H1 (cell line): ENCODE measurements at regions not wholly inside any gene's neighbourhood (a gene's known extent, or its start where the extent isn't known, plus 50 kb on each side); places are given as distances from the start of the nearest gene placed in this dataset.

Experiments used
- CTCF ChIA-PET: fragments of 300-600 bp; sonication (Branson Sonifier 250); formaldehyde crosslinking; loops from one replicate; lab custom pipeline; 2021; ENCODE audit not compliant: partially characterized antibody; lab: Charles Lee
- POLR2A ChIA-PET: fragments of 300-600 bp; sonication (Branson Sonifier 250); formaldehyde crosslinking; loops from one replicate; lab custom pipeline; 2021; ENCODE audit warnings: inconsistent platforms; ENCODE audit not compliant: partially characterized antibody; lab: Charles Lee
- DNase-seq, 2 experiments: peaks; one replicate each; pipeline versions ENCODE4 v3.0.0 to v3.0.0-alpha.2; 2010 to 2022; ENCODE audit warnings: low spot score in 2 of 2, low read depth in 1 of 2, mixed read lengths in 1 of 2
- FAIRE-seq: peaks from 2 replicates; lab custom pipeline; 2011; peaks lifted over from hg19 to GRCh38; lab: Jason Lieb, UNC
- H2AFZ ChIP-seq: 2 replicates; pipeline ENCODE4 v1.8.1; 2012; ENCODE audit warnings: low read length, inconsistent platforms
- H2AK5ac ChIP-seq: 2 replicates; pipeline ENCODE4 v1.6.1; 2013; ENCODE audit warnings: low read depth, low read length
- H2BK120ac ChIP-seq: replicated peaks from 2 replicates; pipeline ENCODE3; 2013; ENCODE audit warnings: low read depth, low read length, inconsistent platforms
- H2BK12ac ChIP-seq: 2 replicates; pipeline ENCODE4 v1.6.1; 2013; ENCODE audit warnings: low read depth, low read length
- H2BK15ac ChIP-seq: 2 replicates; pipeline ENCODE4 v1.6.1; 2013; ENCODE audit warnings: low read length
- H2BK20ac ChIP-seq: 2 replicates; pipeline ENCODE4 v1.6.1; 2013; ENCODE audit warnings: low read length
- H2BK5ac ChIP-seq: 2 replicates; pipeline ENCODE4 v1.6.1; 2013; ENCODE audit warnings: low read depth, low read length
- H3K14ac ChIP-seq: 2 replicates; pipeline ENCODE4 v1.6.1; 2013; ENCODE audit warnings: inconsistent platforms; ENCODE audit not compliant: insufficient read length
- H3K18ac ChIP-seq: 2 replicates; pipeline ENCODE4 v1.6.1; 2013; ENCODE audit warnings: low read length; ENCODE audit errors: extremely low read depth
- H3K23ac ChIP-seq: 2 replicates; pipeline ENCODE4 v1.6.1; 2013; ENCODE audit warnings: inconsistent platforms; ENCODE audit not compliant: insufficient read length
- H3K23me2 ChIP-seq: 2 replicates; pipeline ENCODE4 v1.6.1; 2013; ENCODE audit warnings: low read depth, low read length
- H3K27ac ChIP-seq: 2 replicates; pipeline ENCODE4 v1.6.1; 2011; ENCODE audit warnings: low read depth, low read length, inconsistent platforms
- H3K27me3 ChIP-seq, 4 experiments: replicated peaks in 1 of 4; 1 replicate in 1 of 4; 2 replicates in 3 of 4; pipeline versions ENCODE4 v1.6.1 to v1.8.1; 2011 to 2013; ENCODE audit warnings: low read length in 3 of 4, mild to moderate bottlenecking in 3 of 4, inconsistent platforms in 2 of 4, mixed read lengths in 2 of 4, moderate library complexity in 1 of 4; ENCODE audit not compliant: control insufficient read depth in 3 of 4, insufficient read depth in 3 of 4; ENCODE audit errors: extremely low read depth in 1 of 4
- H3K36me3 ChIP-seq, 4 experiments: 2 replicates each; pipeline versions ENCODE4 v1.6.1 to v1.8.1; 2011 to 2013; ENCODE audit warnings: mild to moderate bottlenecking in 4 of 4, low read length in 3 of 4, moderate library complexity in 2 of 4, control low read depth in 1 of 4, inconsistent platforms in 1 of 4; ENCODE audit not compliant: insufficient read depth in 4 of 4, control insufficient read depth in 2 of 4
- H3K4ac ChIP-seq: replicated peaks from 2 replicates; pipeline ENCODE3; 2013; ENCODE audit warnings: low read length, low read depth, mixed read lengths, inconsistent platforms; ENCODE audit not compliant: insufficient read length
- H3K4me1 ChIP-seq, 4 experiments: replicated peaks in 1 of 4; 1 replicate in 1 of 4; 2 replicates in 3 of 4; pipeline versions ENCODE4 v1.6.1 to v1.8.1; 2011 to 2013; ENCODE audit warnings: low read length in 3 of 4, inconsistent platforms in 2 of 4, mixed read lengths in 1 of 4; ENCODE audit not compliant: insufficient read depth in 4 of 4, control insufficient read depth in 3 of 4
- H3K4me2 ChIP-seq, 2 experiments: 2 replicates each; pipeline versions ENCODE4 v1.6.1 to v1.8.1; 2011 to 2013; ENCODE audit warnings: low read depth in 2 of 2, low read length in 2 of 2, control low read depth in 1 of 2, inconsistent platforms in 1 of 2, mild to moderate bottlenecking in 1 of 2; ENCODE audit not compliant: insufficient read depth in 1 of 2
- H3K4me3 ChIP-seq, 4 experiments: fragments of 200-600, 300-600 bp in 1 of 4; sonication (generic), shearing (Covaris generic), sonication (Bioruptor Twin) in 1 of 4; 2 replicates each; pipeline versions ENCODE4 v1.5.1 to v1.8.1; 2011 to 2016; ENCODE audit warnings: low read length in 4 of 4, low read depth in 3 of 4, control low read depth in 2 of 4, inconsistent platforms in 2 of 4, mild to moderate bottlenecking in 2 of 4, mixed read lengths in 1 of 4, moderate library complexity in 1 of 4; ENCODE audit not compliant: insufficient read depth in 2 of 4; ENCODE audit errors: extremely low read depth in 1 of 4
- H3K56ac ChIP-seq: replicated peaks from 2 replicates; pipeline ENCODE3; 2013; ENCODE audit warnings: low read depth, mild to moderate bottlenecking, mixed read lengths, low read length, inconsistent platforms; ENCODE audit not compliant: insufficient read length
- H3K79me1 ChIP-seq: 2 replicates; pipeline ENCODE4 v1.6.1; 2013; ENCODE audit warnings: low read depth, low read length, control low read depth
- H3K79me2 ChIP-seq, 2 experiments: 2 replicates each; pipeline versions ENCODE4 v1.6.1 to v1.8.1; 2012 to 2013; ENCODE audit warnings: low read length in 2 of 2, mild to moderate bottlenecking in 2 of 2, inconsistent platforms in 1 of 2; ENCODE audit not compliant: insufficient read depth in 2 of 2, control insufficient read depth in 1 of 2
- H3K9ac ChIP-seq, 4 experiments: replicated peaks in 1 of 4; 1 replicate in 1 of 4; 2 replicates in 3 of 4; pipeline versions ENCODE4 v1.6.1 to v1.8.1; 2011 to 2013; ENCODE audit warnings: low read depth in 3 of 4, low read length in 3 of 4, control low read depth in 2 of 4, mild to moderate bottlenecking in 2 of 4, moderate library complexity in 2 of 4, inconsistent platforms in 1 of 4; ENCODE audit errors: extremely low read depth in 1 of 4
- H3K9me3 ChIP-seq, 2 experiments: 2 replicates each; pipeline versions ENCODE4 v1.6.1 to v1.8.1; 2012 to 2013; ENCODE audit warnings: mild to moderate bottlenecking in 2 of 2, moderate library complexity in 2 of 2, control low read depth in 1 of 2, inconsistent platforms in 1 of 2, low read depth in 1 of 2, low read length in 1 of 2, mixed read lengths in 1 of 2; ENCODE audit not compliant: insufficient read depth in 2 of 2
- H4K20me1 ChIP-seq, 2 experiments: replicated peaks in 1 of 2; 2 replicates each; pipeline versions ENCODE3 to v1.8.1; 2011 to 2013; ENCODE audit warnings: inconsistent platforms in 2 of 2, low read length in 2 of 2, mild to moderate bottlenecking in 1 of 2; ENCODE audit not compliant: insufficient read depth in 2 of 2, control insufficient read depth in 1 of 2
- H4K5ac ChIP-seq: 2 replicates; pipeline ENCODE4 v1.6.1; 2013; ENCODE audit warnings: low read length, low read depth, mixed read lengths, inconsistent platforms; ENCODE audit not compliant: insufficient read length
- H4K8ac ChIP-seq: 2 replicates; pipeline ENCODE4 v1.8.0; 2013; ENCODE audit warnings: mild to moderate bottlenecking, moderate library complexity, low read length, inconsistent platforms; ENCODE audit not compliant: insufficient read depth; ENCODE audit errors: extremely low read depth
- H4K91ac ChIP-seq: replicated peaks from 2 replicates; pipeline ENCODE3; 2013; ENCODE audit warnings: low read length, mixed read lengths, inconsistent platforms; ENCODE audit not compliant: insufficient read length
- BACH1 ChIP-seq: IDR thresholded peaks from 2 replicates; pipeline ENCODE4 v1.6.1; 2012; ENCODE audit warnings: low read length, improper control_type of control experiment
- BCL11A ChIP-seq, 2 experiments: IDR thresholded peaks; one replicate each; pipeline ENCODE4 v1.6.1; 2011; ENCODE audit warnings: low read depth in 2 of 2, low read length in 2 of 2, mild to moderate bottlenecking in 2 of 2
- CEBPB ChIP-seq: IDR thresholded peaks from 2 replicates; pipeline ENCODE4 v1.6.1; 2012; ENCODE audit warnings: low read depth, low read length
- WGBS, 2 experiments: shearing (Covaris generic) in 1 of 2; methylation state at CpG; one replicate each; pipeline versions ENCODE4 v1.1.6 to v1.1.7; 2013 to 2015; ENCODE audit warnings: low lambda C conversion rate in 2 of 2, mixed read lengths in 2 of 2, inconsistent platforms in 1 of 2, low coverage in 1 of 2, missing lambda C conversion rate in 1 of 2; ENCODE audit not compliant: insufficient replicate concordance in 2 of 2, insufficient coverage in 1 of 2, insufficient read length in 1 of 2; ENCODE audit errors: extremely low coverage in 1 of 2, missing lambda C conversion rate in 1 of 2; 5-methylcytosine and 5-hydroxymethylcytosine counted together

DNA sequence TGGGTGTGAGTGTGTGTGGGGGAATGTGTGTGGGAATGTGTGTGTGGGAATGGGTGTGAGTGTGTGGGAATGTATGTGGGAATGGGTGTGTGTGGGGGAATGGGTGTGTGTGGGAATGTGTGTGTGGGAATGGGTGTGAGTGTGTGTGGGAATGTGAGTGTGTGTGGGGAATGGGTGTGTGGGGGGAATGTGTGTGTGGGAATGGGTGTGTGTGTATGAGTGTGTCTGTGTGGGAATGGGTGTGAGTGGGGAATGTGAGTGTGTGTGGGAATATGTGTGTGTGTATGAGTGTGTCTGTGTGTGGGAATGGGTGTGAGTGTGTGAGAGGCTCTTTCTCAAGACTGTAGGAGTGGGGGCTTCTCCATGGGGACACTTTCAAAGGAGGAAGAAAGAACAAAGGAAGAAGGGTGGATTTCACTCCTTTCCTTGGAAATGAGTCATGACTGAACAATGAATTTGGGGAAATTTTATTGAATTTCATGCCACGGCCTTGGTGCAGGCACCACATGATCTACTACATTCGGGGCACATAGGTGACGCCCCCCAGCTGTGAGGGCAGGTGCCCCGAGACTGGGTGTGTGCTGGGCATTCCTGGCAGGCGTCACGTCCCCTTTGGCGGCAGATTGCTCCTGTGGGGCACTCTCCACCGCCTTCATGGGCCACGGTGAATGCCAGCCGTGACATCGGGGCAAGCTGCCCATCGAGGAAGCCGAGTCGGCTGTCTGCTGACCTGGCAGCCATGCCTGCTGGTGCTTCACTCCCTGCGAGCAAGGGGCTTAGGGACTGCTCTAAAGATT lies 88.8 kb upstream of the INSIG1 start:
- Histone ChIP-seq H4K5ac (no peak overlapping the region), H3K4me2 (no peak overlapping the region), H3K4me1 (peaks cover 0 to 14% (median 8%) of the 10 kb centered on the region in 4 experiments; a peak in 4 of 7 replicates), H3K23me2 (peaks cover 18% of the 10 kb centered on the region; the same call in 1 of the 2 replicates), H2BK20ac (no peak overlapping the region), H4K91ac (no peak overlapping the region), H2AK5ac (no peak overlapping the region), H3K18ac (no peak overlapping the region), H3K14ac (no peak overlapping the region), H3K27ac (no peak overlapping the region), H3K9me3 (0 out of 4 replicates have a peak, but pooled peaks cover 0 to 2% of the 10 kb centered on the region in 2 experiments), H3K79me1 (no peaks in the 10 kb centered on the region), H4K8ac (no peak overlapping the region), H3K56ac (peak overlapping the region; percentile 60), H2BK15ac (peak overlapping the region; percentile 72; the same call in 1 of the 2 replicates), H2BK12ac (peak overlapping the region; percentile 90; the same call in 1 of the 2 replicates), H4K20me1 (peaks cover 0 to 11% of the 10 kb centered on the region in 2 experiments), H3K9ac (no peak overlapping the region), H2BK5ac (peak overlapping the region; percentile 44; the same call in 1 of the 2 replicates), H3K4ac (no peak overlapping the region), H2BK120ac (no peak overlapping the region), H2AFZ (no peak overlapping the region), H3K27me3 (no peaks in the 10 kb centered on the region), H3K23ac (no peak overlapping the region), H3K4me3 (no peak overlapping the region), H3K36me3 (no peaks in the 10 kb centered on the region; a peak in 1 of 8 replicates), H3K79me2 (no peaks in the 10 kb centered on the region)
- FAIRE-seq (no peak), DNase-seq (no peak)
- ChIA-PET POLR2A (no interaction called here), CTCF (interaction anchor here (0.9 to 1.5 kb wide), 3 partner anchors 10 to 188 kb away, joined by 3 to 4 read pairs (median 3); no protein-coding TSS in a partner anchor)
- no peak for TF ChIP-seq BCL11A (IDR thresholded peaks at IDR 0.05; ENCODE audit: low read depth in 2 of 2, low read length in 2 of 2)
- no peak for TF ChIP-seq CEBPB
- TF ChIP-seq BACH1, result no peak
- WGBS, 2 experiments, result 91% methylated on average over 15 of the region's 15 CpGs; no CpG with 5 or more reads in 1 of the 2 experiments
